ENCODE measurements at regions not wholly inside any gene's neighbourhood (a gene's known extent, or its start where the extent isn't known, plus 50 kb on each side); places are given as distances from the start of the nearest gene placed in this dataset.

- no peak for TF ChIP-seq CTCF (IDR thresholded peaks at IDR 0.05)
- intact Hi-C loops (cut with DNase I) = no loop called here
- ATAC-seq (no peak), DNase-seq (no peak)
- H3K27ac ChIP-seq = no peak overlapping the region
- no peaks in the 10 kb centered on the region for H3K4me1 ChIP-seq
- H3K4me3 ChIP-seq = no peak overlapping the region
- no peaks in the 10 kb centered on the region for H3K9me3 ChIP-seq
- no peaks in the 10 kb centered on the region for H3K27me3 ChIP-seq (ENCODE audit: insufficient read depth in 3 of 3, low read length in 2 of 3)
- H3K36me3 ChIP-seq (ENCODE audit: insufficient read depth in 1 of 2, low read depth in 1 of 2) = no peaks in the 10 kb centered on the region
Observed at GRCh38 chr13:65901723-65902122, 1328.4 kb downstream of the PCDH9 start.

DNA sequence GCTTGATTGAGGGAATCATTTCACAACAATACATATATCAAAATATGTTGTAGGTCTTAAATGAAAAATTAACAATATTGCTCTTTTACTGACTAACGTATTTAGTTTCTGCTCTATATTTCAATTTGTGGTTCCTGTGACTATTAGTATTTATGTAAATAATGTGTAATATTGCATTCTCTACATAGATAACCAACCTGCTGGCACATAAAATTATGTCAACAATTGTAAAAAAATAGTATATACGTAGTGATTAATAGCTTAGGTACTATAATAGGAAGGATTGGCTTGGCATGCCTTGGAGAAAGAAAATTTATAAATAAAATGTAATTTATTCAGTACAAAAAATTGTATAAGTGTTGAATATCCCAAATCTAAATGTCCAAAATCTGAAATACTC is 1336.1 kb downstream of the PCDH9 start:
- intact Hi-C loops (cut with DNase I) = no loop called here
- Histone ChIP-seq H3K4me3 (no peak overlapping the region), H3K27me3 (ENCODE audit: insufficient read depth in 3 of 3, low read length in 2 of 3) (no peaks in the 10 kb centered on the region), H3K36me3 (ENCODE audit: insufficient read depth in 1 of 2, low read depth in 1 of 2) (no peaks in the 10 kb centered on the region), H3K9me3 (no peaks in the 10 kb centered on the region), H3K27ac (no peak overlapping the region), H3K4me1 (no peaks in the 10 kb centered on the region)
- ATAC-seq (no peak), DNase-seq (no peak)
- no peak for TF ChIP-seq CTCF (IDR thresholded peaks at IDR 0.05)
- WGBS, 3 donors = 93 to 97% (median 95%) methylated on average over 2 of the region's 2 CpGs

GRCh38 chr13:65892859-65893258 is 1337.3 kb downstream of the PCDH9 start:
- ATAC-seq (no peak), DNase-seq (no peak)
- Histone ChIP-seq H3K36me3 (ENCODE audit: insufficient read depth in 1 of 2, low read depth in 1 of 2) (no peaks in the 10 kb centered on the region), H3K4me3 (no peak overlapping the region), H3K27ac (no peak overlapping the region), H3K27me3 (ENCODE audit: insufficient read depth in 3 of 3, low read length in 2 of 3) (no peaks in the 10 kb centered on the region), H3K4me1 (no peaks in the 10 kb centered on the region), H3K9me3 (no peaks in the 10 kb centered on the region)
- TF ChIP-seq CTCF (IDR thresholded peaks at IDR 0.05) = no peak
- intact Hi-C loops (cut with DNase I) = no loop called here

GRCh38 chr13:65889368-65889767 is 1340.8 kb downstream of the PCDH9 start:
- no peaks in the 10 kb centered on the region for H3K9me3 ChIP-seq
- TF ChIP-seq CTCF (IDR thresholded peaks at IDR 0.05) = no peak
- no peaks in the 10 kb centered on the region for H3K4me1 ChIP-seq
- intact Hi-C loops (cut with DNase I) = no loop called here
- no peak for DNase-seq
- no peaks in the 10 kb centered on the region for H3K27me3 ChIP-seq (ENCODE audit: insufficient read depth in 3 of 3, low read length in 2 of 3)
- ATAC-seq = no peak
- no peak overlapping the region for H3K27ac ChIP-seq
- H3K36me3 ChIP-seq (ENCODE audit: insufficient read depth in 1 of 2, low read depth in 1 of 2) = no peaks in the 10 kb centered on the region
- no peak overlapping the region for H3K4me3 ChIP-seq
- 68 to 76% (median 74%) methylated on average over 5 of the region's 5 CpGs for WGBS, 3 donors

GRCh38 chr13:65882810-65883209 is 1347.3 kb downstream of the PCDH9 start:
- intact Hi-C loops (cut with DNase I) = no loop called here
- 77 to 86% (median 78%) methylated on average over 4 of the region's 4 CpGs for WGBS, 3 donors
- H3K4me1 ChIP-seq = no peaks in the 10 kb centered on the region
- H3K36me3 ChIP-seq (ENCODE audit: insufficient read depth in 1 of 2, low read depth in 1 of 2) = no peaks in the 10 kb centered on the region
- no peak overlapping the region for H3K27ac ChIP-seq
- TF ChIP-seq CTCF (IDR thresholded peaks at IDR 0.05) = no peak
- no peak overlapping the region for H3K4me3 ChIP-seq
- no peaks in the 10 kb centered on the region for H3K9me3 ChIP-seq
- ATAC-seq = no peak
- H3K27me3 ChIP-seq (ENCODE audit: insufficient read depth in 3 of 3, low read length in 2 of 3) = no peaks in the 10 kb centered on the region
- no peak for DNase-seq

Data from psoas muscle (tissue), 7 donors.